HG03439 (cell line): ENCODE measurements at regions not wholly inside any gene's neighbourhood (a gene's known extent, or its start where the extent isn't known, plus 50 kb on each side); places are given as distances from the start of the nearest gene placed in this dataset.

Experiments used
- ATAC-seq: cut with Tn5 transposase; IDR thresholded peaks from one replicate; pipeline ENCODE4 v1.9.1; 2021; ENCODE audit warnings: mild to moderate bottlenecking, moderate library complexity; ENCODE audit not compliant: unreplicated experiment

DNA sequence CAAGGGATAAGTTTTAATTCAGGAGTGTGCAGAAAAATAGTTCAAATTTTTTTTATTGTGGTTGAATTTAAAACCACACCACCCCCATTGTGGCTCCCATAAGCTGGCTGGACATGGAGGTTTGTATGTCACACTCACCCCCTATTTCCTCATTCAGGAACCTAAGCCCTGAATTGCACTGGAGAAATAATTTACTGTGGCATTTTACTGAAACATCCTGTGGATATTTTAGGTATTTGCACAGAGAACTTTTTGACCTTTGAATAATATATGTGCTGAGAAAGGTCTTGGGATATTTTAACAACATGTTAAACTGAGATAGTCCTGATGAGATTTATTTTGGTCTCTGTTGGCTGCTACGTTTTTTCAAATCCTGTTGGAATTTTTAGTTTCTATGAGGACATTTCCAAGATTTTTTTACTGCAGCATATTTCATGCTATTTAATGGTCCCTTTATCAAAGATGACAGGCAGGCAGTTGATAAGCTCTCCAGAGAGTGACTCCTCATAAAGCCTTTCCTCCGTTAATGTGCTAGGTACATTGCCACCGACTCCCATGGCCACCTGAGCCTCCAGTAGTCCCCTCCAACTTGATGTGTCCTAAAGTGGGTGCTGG, 51.2 kb upstream of the PALM2AKAP2 start:
- ATAC-seq: no peak

GRCh38 chr9:109729513-109729912, 50.5 kb upstream of the PALM2AKAP2 start:
- no peak for ATAC-seq
